HFFc6 (cell line): ENCODE measurements at regions not wholly inside any gene's neighbourhood (a gene's known extent, or its start where the extent isn't known, plus 50 kb on each side); places are given as distances from the start of the nearest gene placed in this dataset.
"Not testable (repeated sequence)": the region's sequence is repeated elsewhere in the genome, so short reads cannot be mapped to it uniquely, and the experiment has no call there.

ENCODE experiments used
- DNase-seq: peaks from one replicate; pipeline ENCODE4 v3.0.0-alpha.2; 2018
- H3K27ac Mint-ChIP-seq: 2 replicates; pipeline ENCODE4 v1.8.0; 2020; ENCODE audit warnings: mild to moderate bottlenecking, mixed read lengths
- H3K27me3 Mint-ChIP-seq: 2 replicates; pipeline ENCODE4 v1.8.0; 2021; ENCODE audit warnings: mild to moderate bottlenecking, moderate library complexity, mixed read lengths; ENCODE audit not compliant: insufficient read depth
- H3K36me3 Mint-ChIP-seq: 2 replicates; pipeline ENCODE4 v1.8.0; 2021; ENCODE audit warnings: low read depth, mixed read lengths
- H3K4me1 Mint-ChIP-seq: 2 replicates; pipeline ENCODE4 v1.8.0; 2020; ENCODE audit warnings: low read depth, mixed read lengths
- H3K4me3 Mint-ChIP-seq: 2 replicates; pipeline ENCODE4 v1.8.0; 2020; ENCODE audit warnings: mild to moderate bottlenecking, moderate library complexity, mixed read lengths
- H3K9me3 Mint-ChIP-seq: 2 replicates; pipeline ENCODE4 v1.8.0; 2020; ENCODE audit warnings: mild to moderate bottlenecking, mixed read lengths
- CTCF ChIP-seq: fragments of 200-600 bp; sonication (generic); IDR thresholded peaks from 2 replicates; pipeline ENCODE4 v1.5.0; 2021; ENCODE audit warnings: antibody characterized with exemption, mild to moderate bottlenecking

- DNase-seq = no peak
- Mint-ChIP-seq H3K27ac (no peak overlapping the region), H3K27me3 (peaks cover 6% of the 10 kb centered on the region), H3K36me3 (no peaks in the 10 kb centered on the region), H3K9me3 (no peaks in the 10 kb centered on the region), H3K4me3 (no peak overlapping the region), H3K4me1 (no peaks in the 10 kb centered on the region)
- no peak for TF ChIP-seq CTCF
These were observed 105.7 kb downstream of the HOXA1 start for GRCh38 chr7:26989897-26990670.

- H3K27ac Mint-ChIP-seq = no peak overlapping the region
These were observed 106.9 kb downstream of the HOXA1 start for GRCh38 chr7:26988836-26989374.

GRCh38 chr7:26987338-26987737 lies 108.5 kb downstream of the HOXA1 start:
- no peak overlapping the region for H3K27ac Mint-ChIP-seq
- H3K27me3 Mint-ChIP-seq = peaks cover 8% of the 10 kb centered on the region
- H3K9me3 Mint-ChIP-seq = no peaks in the 10 kb centered on the region
- DNase-seq = no peak
- no peak overlapping the region for H3K4me3 Mint-ChIP-seq
- no peaks in the 10 kb centered on the region for H3K36me3 Mint-ChIP-seq
- no peaks in the 10 kb centered on the region for H3K4me1 Mint-ChIP-seq
- no peak for TF ChIP-seq CTCF

More at GRCh38 chr7:26988836-26989374, 106.9 kb downstream of the HOXA1 start:
- Mint-ChIP-seq H3K4me1 (no peaks in the 10 kb centered on the region), H3K9me3 (no peaks in the 10 kb centered on the region), H3K4me3 (no peak overlapping the region), H3K36me3 (no peaks in the 10 kb centered on the region), H3K27me3 (peaks cover 7% of the 10 kb centered on the region)
- no peak for TF ChIP-seq CTCF
- DNase-seq = no peak

- Mint-ChIP-seq H3K36me3 (no peaks in the 10 kb centered on the region), H3K27ac (no peak overlapping the region), H3K4me3 (no peak overlapping the region), H3K27me3 (peaks cover 4% of the 10 kb centered on the region), H3K9me3 (no peaks in the 10 kb centered on the region), H3K4me1 (no peaks in the 10 kb centered on the region)
- DNase-seq = no peak
- no peak for TF ChIP-seq CTCF
These were observed 113.8 kb upstream of the SKAP2 start for GRCh38 chr7:26978146-26978545.

- H3K4me3 Mint-ChIP-seq = no peak overlapping the region
- no peak for TF ChIP-seq CTCF
- DNase-seq = no peak
- no peaks in the 10 kb centered on the region for H3K4me1 Mint-ChIP-seq
- H3K36me3 Mint-ChIP-seq = no peaks in the 10 kb centered on the region
- H3K27ac Mint-ChIP-seq = no peak overlapping the region
- no peaks in the 10 kb centered on the region; the same call in 1 of the 2 replicates for H3K9me3 Mint-ChIP-seq
- H3K27me3 Mint-ChIP-seq = peaks cover 2% of the 10 kb centered on the region
These were observed 112.5 kb upstream of the SKAP2 start for GRCh38 chr7:26976840-26977239.

- DNase-seq, H3K27ac Mint-ChIP-seq, H3K4me1 Mint-ChIP-seq, H3K36me3 Mint-ChIP-seq, H3K9me3 Mint-ChIP-seq, H3K27me3 Mint-ChIP-seq, H3K4me3 Mint-ChIP-seq: not testable (repeated sequence)
These were observed 107.5 kb upstream of the SKAP2 start for GRCh38 chr7:26971924-26972323.
